IPS-NIHi7 (cell line): ENCODE measurements at regions not wholly inside any gene's neighbourhood (a gene's known extent, or its start where the extent isn't known, plus 50 kb on each side); places are given as distances from the start of the nearest gene placed in this dataset.

Experiments used
- DNase-seq: peaks from one replicate; pipeline ENCODE4 v3.0.0; 2012; ENCODE audit warnings: mixed read lengths; ENCODE audit errors: extremely low spot score

GRCh38 chr7:25774675-25775074 lies 377.3 kb upstream of the NFE2L3 start:
- DNase-seq = no peak

GRCh38 chr7:25775570-25775969 lies 376.4 kb upstream of the NFE2L3 start:
- no peak for DNase-seq

- DNase-seq = no peak
Measured at GRCh38 chr7:25775999-25776743, 375.8 kb upstream of the NFE2L3 start.

GRCh38 chr7:25776744-25777123 lies 375.3 kb upstream of the NFE2L3 start:
- DNase-seq = no peak

GRCh38 chr7:25777969-25778708 lies 373.9 kb upstream of the NFE2L3 start:
- no peak for DNase-seq

- DNase-seq = no peak
Measured at GRCh38 chr7:25779002-25779546, 372.9 kb upstream of the NFE2L3 start.

GRCh38 chr7:25780904-25781303 lies 371.1 kb upstream of the NFE2L3 start:
- no peak for DNase-seq

GRCh38 chr7:25781704-25782103 lies 370.3 kb upstream of the NFE2L3 start:
- no peak for DNase-seq

GRCh38 chr7:25786936-25787335 lies 365.1 kb upstream of the NFE2L3 start:
- DNase-seq = no peak

- no peak for DNase-seq
Measured at GRCh38 chr7:25787336-25787735, 364.7 kb upstream of the NFE2L3 start.

GRCh38 chr7:25788371-25788770 lies 363.6 kb upstream of the NFE2L3 start:
- DNase-seq = no peak

GRCh38 chr7:25788961-25789620 lies 362.9 kb upstream of the NFE2L3 start:
- DNase-seq = no peak

GRCh38 chr7:25789701-25790640 lies 362.0 kb upstream of the NFE2L3 start:
- no peak for DNase-seq

GRCh38 chr7:25790963-25791362 lies 361.0 kb upstream of the NFE2L3 start:
- no peak for DNase-seq

- DNase-seq = no peak
Measured at GRCh38 chr7:25792586-25792985, 359.4 kb upstream of the NFE2L3 start.

- DNase-seq = no peak
Measured at GRCh38 chr7:25795824-25796235, 356.2 kb upstream of the NFE2L3 start.

GRCh38 chr7:25798344-25798743 lies 353.7 kb upstream of the NFE2L3 start:
- no peak for DNase-seq

GRCh38 chr7:25801214-25801613 lies 350.8 kb upstream of the NFE2L3 start:
- DNase-seq = no peak

GRCh38 chr7:25802057-25802456 lies 349.9 kb upstream of the NFE2L3 start:
- no peak for DNase-seq

GRCh38 chr7:25802473-25802872 lies 349.5 kb upstream of the NFE2L3 start:
- DNase-seq = no peak

- no peak for DNase-seq
Measured at GRCh38 chr7:25803117-25803887, 348.7 kb upstream of the NFE2L3 start.
